COLO668 (cell line): ENCODE measurements at regions not wholly inside any gene's neighbourhood (a gene's known extent, or its start where the extent isn't known, plus 50 kb on each side); places are given as distances from the start of the nearest gene placed in this dataset.

Source experiments
- DNase-seq: peaks from one replicate; lab custom pipeline; 2025; ENCODE audit not compliant: unreplicated experiment; lab: John Stamatoyannopoulos, UW

DNA sequence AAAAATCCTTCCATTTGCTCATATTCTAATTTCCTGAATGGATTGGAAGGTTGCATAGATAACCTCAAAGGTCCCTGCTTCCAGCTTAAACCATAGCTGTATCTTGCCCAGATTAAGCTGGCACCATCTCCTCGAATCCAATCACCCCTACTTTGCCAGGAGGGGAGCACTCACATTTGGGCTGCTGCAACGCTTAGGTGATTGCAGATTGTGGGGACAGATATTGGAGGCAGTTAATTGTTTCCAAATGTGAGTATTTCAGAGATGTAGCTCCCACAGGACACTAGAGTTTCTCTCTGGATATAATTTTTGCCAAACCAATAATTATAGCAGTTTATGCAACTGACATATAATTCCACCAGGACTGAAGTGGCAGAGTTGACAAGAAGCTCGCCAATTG is 53.5 kb upstream of the ACSL1 start:
- DNase-seq, result no peak

- no peak for DNase-seq
These were observed 56.5 kb upstream of the ACSL1 start for GRCh38 chr4:184882276-184882675.

DNA sequence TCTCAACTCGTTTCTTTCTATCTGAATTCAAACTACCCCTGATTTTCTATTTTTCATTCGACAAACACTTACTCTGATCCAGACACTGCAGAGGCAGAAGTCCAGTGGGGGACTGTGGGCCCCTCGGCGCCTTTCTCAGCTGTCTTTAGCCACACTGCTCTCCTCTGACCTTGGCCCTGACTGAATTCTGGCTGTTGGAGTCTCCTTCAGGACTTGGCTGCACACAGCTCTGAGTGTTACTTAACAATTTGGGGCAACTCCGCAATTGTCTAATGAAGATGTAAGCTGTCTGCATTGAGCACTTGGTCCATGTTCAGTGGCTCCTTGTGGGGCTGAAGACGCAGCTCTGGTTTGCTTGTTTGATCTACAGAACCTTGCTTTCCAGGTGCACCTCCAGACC is 57.3 kb upstream of the ACSL1 start:
- no peak for DNase-seq

- no peak for DNase-seq
These were observed 59.1 kb upstream of the ACSL1 start for GRCh38 chr4:184884883-184885282.

- DNase-seq, result no peak
These were observed 59.8 kb upstream of the ACSL1 start for GRCh38 chr4:184885602-184886001.

- DNase-seq, result no peak
These were observed 61.6 kb upstream of the ACSL1 start for GRCh38 chr4:184887333-184887732.

GRCh38 chr4:184887947-184888346 is 62.2 kb upstream of the ACSL1 start:
- no peak for DNase-seq

GRCh38 chr4:184889666-184890335 is 64.0 kb upstream of the ACSL1 start:
- no peak for DNase-seq

GRCh38 chr4:184890499-184890898 is 64.7 kb upstream of the ACSL1 start:
- no peak for DNase-seq

DNA sequence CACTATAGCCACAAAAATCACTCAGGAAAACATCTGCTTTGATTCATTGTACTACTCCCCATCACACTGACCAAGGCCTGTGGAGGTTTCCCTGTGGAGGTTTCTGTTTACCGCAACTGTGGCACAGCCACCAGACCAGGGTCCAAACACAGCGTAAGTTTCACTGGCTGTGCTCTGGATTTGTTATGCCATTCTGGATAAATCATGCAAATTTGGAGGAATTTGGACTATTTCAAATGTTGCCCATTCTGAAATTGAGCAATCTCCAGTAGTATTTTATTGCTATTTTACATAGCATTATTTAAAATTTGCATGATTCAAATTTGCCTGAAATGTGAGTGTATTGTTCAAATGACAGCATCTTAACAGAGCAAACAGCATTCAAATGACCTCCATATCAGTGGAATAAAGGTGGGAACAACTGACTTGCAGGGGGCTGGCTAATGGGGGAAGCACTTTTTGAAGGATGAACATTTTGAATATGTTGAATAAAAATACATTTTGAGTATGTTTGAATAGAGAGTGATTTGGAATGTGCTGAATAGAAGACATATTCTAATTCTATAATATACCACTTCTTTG is 66.1 kb upstream of the ACSL1 start:
- DNase-seq, result no peak

DNA sequence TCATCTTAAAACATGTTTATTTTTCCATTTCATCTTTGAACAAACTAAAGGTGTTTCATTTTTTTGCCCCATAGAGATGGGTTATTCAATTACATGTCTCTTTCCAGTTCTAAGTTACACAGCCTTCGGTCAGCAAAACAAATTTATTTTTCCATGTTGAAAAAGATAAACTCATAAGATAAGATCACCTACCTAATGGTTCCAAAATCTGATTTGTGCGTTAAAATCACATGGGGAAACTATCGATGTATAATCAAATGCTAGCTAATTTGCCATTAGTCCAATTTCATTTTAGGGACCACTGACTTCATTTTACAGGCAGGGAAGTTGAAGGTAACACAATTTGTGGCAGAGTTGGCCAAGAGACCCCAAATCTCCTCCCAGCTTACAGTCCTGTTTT is 67.2 kb upstream of the ACSL1 start:
- DNase-seq, result no peak

- no peak for DNase-seq
These were observed 68.2 kb upstream of the ACSL1 start for GRCh38 chr4:184893801-184894571.

DNA sequence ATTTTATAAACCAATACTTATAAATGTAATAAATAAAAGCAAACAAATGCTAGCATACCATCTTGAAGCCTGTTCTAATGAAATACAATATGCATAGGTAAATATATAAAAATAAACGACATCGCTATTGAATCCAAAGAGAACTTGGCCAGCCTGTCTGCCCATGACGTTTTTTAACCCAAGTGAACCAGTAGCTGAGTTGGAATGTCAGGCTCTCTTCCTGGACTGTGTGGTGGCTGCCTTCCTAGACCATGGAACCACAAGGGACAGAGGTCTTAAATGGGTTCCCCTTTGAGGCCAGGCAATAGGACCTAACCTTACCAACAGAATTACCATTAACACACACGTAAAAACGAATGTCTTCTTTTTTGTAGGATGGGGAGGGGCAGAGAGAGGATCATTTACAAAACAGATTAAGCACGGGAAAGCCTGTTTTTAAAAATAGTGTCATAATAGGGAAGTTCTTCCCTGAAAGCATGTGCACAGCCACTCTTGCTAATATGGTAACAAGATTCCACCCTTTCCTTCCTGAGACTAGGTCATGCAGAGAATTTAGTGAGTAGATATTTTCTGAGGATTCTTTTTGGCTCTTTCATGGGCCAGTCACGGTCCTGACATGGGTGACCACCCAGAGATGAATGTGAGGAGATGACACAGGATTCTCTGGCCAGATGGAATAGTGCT is 69.4 kb upstream of the ACSL1 start:
- no peak for DNase-seq

DNA sequence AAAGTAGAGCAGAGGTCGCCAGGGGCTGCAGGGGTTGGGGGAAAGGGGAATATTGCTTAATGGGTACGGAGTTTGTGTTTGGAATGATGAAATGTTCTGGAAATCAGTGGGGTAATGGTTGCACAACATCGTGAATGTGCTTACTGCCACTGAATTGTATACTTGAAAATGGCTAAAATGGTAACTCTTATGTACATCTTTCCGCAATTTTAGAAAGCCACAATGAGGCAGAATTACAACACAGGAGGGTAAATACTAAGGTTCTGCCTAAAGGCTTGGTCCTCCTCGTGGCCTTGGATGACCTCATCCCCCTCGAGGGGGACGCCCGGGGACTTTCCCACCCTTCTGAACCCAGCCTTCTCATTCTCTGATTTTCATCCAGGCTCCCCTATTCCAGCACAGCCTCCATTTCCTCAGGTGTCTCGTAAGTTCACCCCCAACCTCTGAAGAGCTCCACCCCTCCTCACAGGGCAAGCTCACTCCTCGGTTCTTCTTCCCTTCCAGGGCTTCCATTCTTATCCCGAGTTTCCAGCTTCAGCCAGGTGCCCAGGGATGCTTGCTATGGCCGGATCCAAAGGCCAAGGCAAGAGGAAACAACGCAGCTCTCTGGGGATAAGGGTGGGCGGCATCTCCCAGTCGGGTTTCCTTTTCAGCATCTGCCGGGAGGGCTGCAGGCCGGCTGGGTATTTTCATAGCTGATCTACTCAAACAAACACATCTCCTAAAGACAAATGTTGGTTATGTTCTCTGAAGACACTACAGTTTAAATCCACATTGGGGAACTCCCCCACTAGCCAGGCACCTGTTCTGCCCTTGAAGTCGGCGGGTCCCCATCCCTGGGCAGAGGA is 71.3 kb upstream of the ACSL1 start:
- DNase-seq, result no peak

DNA sequence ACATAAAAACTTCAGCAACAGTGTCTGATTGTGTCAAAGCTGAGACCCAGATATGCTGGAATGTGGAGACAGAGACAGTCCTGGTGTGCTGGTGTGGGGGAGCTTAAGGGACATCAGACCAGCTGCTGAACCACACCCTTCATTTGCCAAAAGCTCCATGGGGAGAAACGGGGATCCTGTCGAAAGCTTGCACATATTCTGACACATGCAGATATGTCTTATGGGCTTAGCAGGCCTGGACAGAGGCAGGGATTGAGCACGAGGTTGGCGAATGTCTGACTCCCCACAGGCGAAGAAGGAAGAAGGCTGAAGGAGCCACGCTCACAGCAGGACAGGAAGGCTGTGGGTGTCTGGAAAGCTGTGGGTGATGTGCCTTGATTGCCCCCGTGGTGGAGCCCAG is 72.1 kb upstream of the ACSL1 start:
- DNase-seq, result no peak

DNA sequence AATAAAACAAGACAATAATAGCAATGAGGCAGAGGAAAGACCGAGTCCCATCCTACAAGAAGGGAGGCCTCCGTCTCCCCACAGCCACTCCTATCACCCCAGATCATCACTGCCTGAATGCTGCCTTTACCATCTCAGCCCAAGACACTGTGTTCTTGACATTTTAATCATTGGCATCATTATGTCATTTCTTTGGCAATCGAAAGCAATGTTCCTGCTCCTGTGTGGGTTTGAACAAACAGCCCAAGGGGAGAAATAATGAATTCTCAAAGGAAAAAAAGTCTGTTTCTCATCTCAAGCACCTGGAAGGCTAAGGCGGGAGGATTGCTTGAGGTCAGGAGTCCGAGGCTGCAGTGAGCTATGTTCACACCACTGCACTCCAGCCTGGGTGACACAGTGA is 73.0 kb upstream of the ACSL1 start:
- no peak for DNase-seq

DNA sequence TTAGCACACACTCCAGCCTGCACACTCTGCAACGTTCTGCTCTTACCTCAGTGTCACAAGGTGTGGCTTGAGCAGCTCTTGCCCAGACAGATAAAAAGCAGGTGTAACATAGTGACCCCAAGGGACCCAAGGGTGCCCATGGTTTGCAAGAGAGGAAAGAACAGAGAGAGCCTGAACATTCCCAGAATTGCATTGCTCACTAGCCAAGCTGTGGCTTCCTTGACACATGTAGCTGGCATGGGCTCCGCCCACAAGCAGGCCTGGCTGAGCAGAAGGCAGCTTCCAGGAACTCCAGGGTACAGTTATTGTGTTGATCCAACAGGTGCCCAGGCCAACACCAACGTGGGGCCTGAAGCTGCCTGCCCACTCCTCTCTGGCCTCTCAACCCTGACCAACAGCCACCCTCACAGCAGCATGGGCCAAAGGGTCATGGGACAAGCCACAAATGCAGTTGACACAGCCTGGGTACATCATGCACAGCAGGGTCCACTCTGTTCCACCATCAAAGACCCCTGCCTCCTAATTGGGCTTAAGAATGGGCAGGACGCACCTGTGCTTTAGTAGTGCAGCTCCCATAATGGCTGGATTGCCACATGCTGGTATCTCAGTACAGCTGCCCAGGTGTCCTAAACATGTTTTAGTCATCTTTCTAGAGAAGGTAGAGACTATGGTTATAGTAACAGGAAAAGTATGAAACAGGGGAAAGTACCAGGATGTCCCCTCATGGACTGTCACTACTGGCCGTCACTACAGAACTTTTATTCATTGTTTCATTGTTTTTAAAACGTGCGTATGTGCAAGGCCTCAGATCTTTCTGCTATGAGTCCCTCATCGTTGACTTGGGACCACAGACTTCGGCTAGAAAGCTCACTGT is 73.7 kb upstream of the ACSL1 start:
- DNase-seq, result no peak

DNA sequence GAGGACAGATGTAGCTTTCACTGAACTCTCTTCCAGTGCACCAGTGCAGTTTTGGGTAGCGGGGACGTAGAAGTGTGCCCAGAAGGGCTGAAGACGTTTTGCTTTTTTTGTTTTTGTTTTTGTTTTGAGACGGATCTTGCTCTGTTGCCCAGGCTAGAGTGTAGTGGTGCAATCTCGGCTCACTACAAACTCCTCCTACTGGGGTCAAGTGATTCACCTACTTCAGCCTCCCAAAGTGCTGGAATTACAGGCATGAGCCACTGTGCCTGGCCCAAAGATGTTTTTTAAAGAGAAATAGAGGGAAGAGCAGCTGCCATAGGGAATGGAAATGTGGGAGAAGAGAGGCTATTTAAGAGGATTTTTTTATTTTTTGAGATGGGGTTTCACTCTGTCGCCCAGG is 74.4 kb upstream of the ACSL1 start:
- DNase-seq, result no peak

DNA sequence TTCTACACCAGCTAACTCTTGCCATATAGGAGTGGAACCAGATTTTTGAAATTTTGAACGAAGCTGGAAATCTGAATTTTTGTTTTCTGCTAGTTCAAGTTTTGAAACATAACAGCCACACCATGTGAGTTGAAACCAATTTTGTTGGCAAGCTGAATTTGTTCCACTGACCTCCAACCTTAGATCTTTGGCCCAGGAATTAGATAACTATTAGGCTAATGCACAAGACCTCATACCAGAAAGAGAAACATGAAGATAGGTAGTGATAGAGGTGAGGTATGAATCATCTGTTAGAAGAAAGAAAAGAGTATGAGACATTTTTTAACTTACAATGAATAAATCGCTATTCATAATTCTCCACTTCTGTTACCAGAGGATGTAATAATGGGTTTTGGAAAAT is 76.8 kb upstream of the ACSL1 start:
- DNase-seq, result no peak

GRCh38 chr4:184906480-184907097 is 80.8 kb upstream of the ACSL1 start:
- DNase-seq, result no peak
